Natural killer cell (primary cell): ENCODE measurements at regions not wholly inside any gene's neighbourhood (a gene's known extent, or its start where the extent isn't known, plus 50 kb on each side); places are given as distances from the start of the nearest gene placed in this dataset.

ENCODE experiments used
- ATAC-seq, 3 donors: fragments of 150-1000 bp in 2 of 3; fragments of 200-7000 bp in 1 of 3; cut with Tn5 transposase; 1 replicate in 1 of 3; 2 replicates in 2 of 3; pipeline ENCODE4 v1.10.0; 2021; ENCODE audit warnings: mild to moderate bottlenecking in 2 of 3, moderate library complexity in 2 of 3
- DNase-seq, 2 donors: peaks; one replicate each; pipeline versions ENCODE4 v3.0.0 to v3.0.0-alpha.2; 2013 to 2021; ENCODE audit warnings: mixed read lengths in 1 of 2
- H3K27ac ChIP-seq: one replicate; pipeline ENCODE4 v1.5.1; 2013; ENCODE audit warnings: mild to moderate bottlenecking, low read length
- H3K27me3 ChIP-seq: one replicate; pipeline ENCODE4 v1.6.1; 2013; ENCODE audit warnings: low read length; ENCODE audit not compliant: control insufficient read depth, insufficient read depth
- H3K36me3 ChIP-seq: one replicate; pipeline ENCODE4 v1.6.1; 2013; ENCODE audit warnings: low read length; ENCODE audit not compliant: control insufficient read depth, insufficient read depth
- H3K4me1 ChIP-seq: one replicate; pipeline ENCODE4 v1.6.1; 2013; ENCODE audit warnings: low read length; ENCODE audit not compliant: control insufficient read depth, insufficient read depth
- H3K4me3 ChIP-seq: one replicate; pipeline ENCODE4 v1.5.1; 2013; ENCODE audit warnings: low read length
- H3K9me3 ChIP-seq: one replicate; pipeline ENCODE4 v1.6.1; 2013; ENCODE audit warnings: low read length; ENCODE audit not compliant: control insufficient read depth, insufficient read depth
- H3K27ac Mint-ChIP-seq, 2 donors: one replicate each; pipeline ENCODE4 v1.8.0; 2022; ENCODE audit warnings: mild to moderate bottlenecking in 2 of 2, mixed read lengths in 2 of 2, moderate library complexity in 1 of 2
- H3K27me3 Mint-ChIP-seq, 2 donors: one replicate each; pipeline ENCODE4 v1.8.0; 2022; ENCODE audit warnings: low read depth in 2 of 2, mixed read lengths in 2 of 2
- H3K36me3 Mint-ChIP-seq: one replicate; pipeline ENCODE4 v1.8.0; 2022; ENCODE audit warnings: mixed read lengths
- H3K4me1 Mint-ChIP-seq, 2 donors: one replicate each; pipeline ENCODE4 v1.8.0; 2022; ENCODE audit warnings: mixed read lengths in 2 of 2
- H3K4me3 Mint-ChIP-seq: one replicate; pipeline ENCODE4 v1.8.0; 2022; ENCODE audit warnings: mild to moderate bottlenecking, moderate library complexity, mixed read lengths
- H3K9me3 Mint-ChIP-seq, 2 donors: one replicate each; pipeline ENCODE4 v1.8.0; 2022; ENCODE audit warnings: mixed read lengths in 2 of 2
- CTCF ChIP-seq: fragments of 200-600 bp; IDR thresholded peaks from one replicate; pipeline ENCODE4 v1.8.0; 2022; ENCODE audit warnings: antibody characterized with exemption
- WGBS: methylation state at CpG from one replicate; pipeline ENCODE4 v1.1.7; 2013; ENCODE audit warnings: missing lambda C conversion rate; ENCODE audit not compliant: insufficient coverage; 5-methylcytosine and 5-hydroxymethylcytosine counted together
- intact Hi-C: fragments of 100-400 bp; cut with micrococcal nuclease; formaldehyde crosslinking; loops from one replicate; pipeline ENCODE4 v1.14.2; 2022

- WGBS: no CpG with 5 or more reads among the region's 1 CpG
- Histone ChIP-seq H3K27ac (no peak overlapping the region), H3K9me3 (no peaks in the 10 kb centered on the region), H3K36me3 (no peaks in the 10 kb centered on the region), H3K27me3 (no peaks in the 10 kb centered on the region), H3K4me3 (no peak overlapping the region), H3K4me1 (no peaks in the 10 kb centered on the region)
- Mint-ChIP-seq H3K36me3 (no peaks in the 10 kb centered on the region), H3K27me3 (peaks cover 0 to 4% of the 10 kb centered on the region in 2 donors), H3K27ac (no peak overlapping the region), H3K9me3 (no peaks in the 10 kb centered on the region), H3K4me3 (no peak overlapping the region), H3K4me1 (no peaks in the 10 kb centered on the region)
- intact Hi-C loops: no loop called here
- ATAC-seq (no peak), DNase-seq (no peak)
- TF ChIP-seq CTCF: no peak
Observed at GRCh38 chr2:221276033-221276432, 296.1 kb downstream of the EPHA4 start.

DNA sequence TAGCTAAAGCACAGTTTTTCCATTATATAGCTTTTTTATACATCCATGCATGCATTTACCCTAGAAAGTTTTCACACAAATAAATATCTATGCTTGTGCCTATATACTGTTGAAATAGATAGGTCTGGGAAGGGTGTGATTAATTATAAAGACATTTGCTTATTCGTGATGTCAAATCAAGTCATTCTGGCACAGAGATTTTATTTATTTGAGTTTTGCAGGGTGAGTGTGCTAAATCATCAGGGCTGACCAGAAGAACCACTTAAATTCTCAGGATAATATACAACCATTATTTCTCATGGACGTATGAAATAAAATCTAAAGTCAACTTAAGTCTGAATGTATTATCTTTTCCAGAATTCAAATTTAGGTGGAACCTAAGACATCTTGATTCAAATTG, 295.5 kb downstream of the EPHA4 start:
- Mint-ChIP-seq H3K27me3 (no peaks in the 10 kb centered on the region), H3K4me1 (no peaks in the 10 kb centered on the region), H3K4me3 (no peak overlapping the region), H3K36me3 (no peaks in the 10 kb centered on the region), H3K27ac (no peak overlapping the region), H3K9me3 (no peaks in the 10 kb centered on the region)
- Histone ChIP-seq H3K27ac (no peak overlapping the region), H3K9me3 (no peaks in the 10 kb centered on the region), H3K36me3 (no peaks in the 10 kb centered on the region), H3K27me3 (no peaks in the 10 kb centered on the region), H3K4me1 (no peaks in the 10 kb centered on the region), H3K4me3 (no peak overlapping the region)
- TF ChIP-seq CTCF: no peak
- intact Hi-C loops: no loop called here
- WGBS: 100% methylated on average over 2 of the region's 2 CpGs
- ATAC-seq: no peak
- no peak for DNase-seq

- intact Hi-C loops: no loop called here
- Mint-ChIP-seq H3K27me3 (peaks cover 4 to 10% of the 10 kb centered on the region in 2 donors), H3K4me1 (no peaks in the 10 kb centered on the region), H3K27ac (no peak overlapping the region), H3K36me3 (no peaks in the 10 kb centered on the region), H3K9me3 (no peaks in the 10 kb centered on the region), H3K4me3 (no peak overlapping the region)
- H3K36me3 ChIP-seq: no peaks in the 10 kb centered on the region
- no peak overlapping the region for H3K27ac ChIP-seq
- no peak overlapping the region for H3K4me3 ChIP-seq
- ATAC-seq (no peak), DNase-seq (no peak)
- no peak for TF ChIP-seq CTCF
- no peaks in the 10 kb centered on the region for H3K9me3 ChIP-seq
- WGBS: 92% methylated on average over 4 of the region's 4 CpGs
- no peaks in the 10 kb centered on the region for H3K4me1 ChIP-seq
- no peaks in the 10 kb centered on the region for H3K27me3 ChIP-seq
Observed at GRCh38 chr2:221282386-221282785, 289.7 kb downstream of the EPHA4 start.

GRCh38 chr2:221283896-221284545, 288.1 kb downstream of the EPHA4 start:
- Histone ChIP-seq H3K27me3 (no peaks in the 10 kb centered on the region), H3K9me3 (no peaks in the 10 kb centered on the region), H3K4me1 (no peaks in the 10 kb centered on the region), H3K27ac (no peak overlapping the region), H3K36me3 (no peaks in the 10 kb centered on the region), H3K4me3 (no peak overlapping the region)
- peaks cover 4 to 10% of the 10 kb centered on the region in 2 donors for H3K27me3 Mint-ChIP-seq
- 67% methylated on average over 2 of the region's 5 CpGs for whole genome bisulfite sequencing
- intact Hi-C loops: no loop called here
- no peak overlapping the region for H3K27ac Mint-ChIP-seq
- H3K9me3 Mint-ChIP-seq: no peaks in the 10 kb centered on the region
- no peak overlapping the region for H3K4me3 Mint-ChIP-seq
- ATAC-seq: no peak
- TF ChIP-seq CTCF: no peak
- peaks cover 0 to 4% of the 10 kb centered on the region in 2 donors for H3K4me1 Mint-ChIP-seq
- no peaks in the 10 kb centered on the region for H3K36me3 Mint-ChIP-seq
- no peak for DNase-seq
